Transverse colon (tissue), 4 donors: ENCODE measurements at regions not wholly inside any gene's neighbourhood (a gene's known extent, or its start where the extent isn't known, plus 50 kb on each side); places are given as distances from the start of the nearest gene placed in this dataset.

Experiments
- DNase-seq: peaks from one replicate; pipeline ENCODE4 v3.0.0-alpha.2; 2019
- H3K27ac ChIP-seq, 4 donors: fragments of 200-600 bp; sonication (generic); 2 replicates each; pipeline ENCODE4 v1.5.1; 2016 to 2018; ENCODE audit warnings: inconsistent platforms in 4 of 4
- H3K27me3 ChIP-seq: fragments of 200-600 bp; sonication (generic); 2 replicates; pipeline ENCODE4 v1.5.1; 2017; ENCODE audit warnings: inconsistent platforms
- H3K36me3 ChIP-seq, 4 donors: fragments of 200-600 bp; sonication (generic); 2 replicates each; pipeline ENCODE4 v1.5.1; 2017 to 2019; ENCODE audit warnings: inconsistent platforms in 4 of 4
- H3K4me1 ChIP-seq, 4 donors: fragments of 200-600 bp; sonication (generic); 2 replicates each; pipeline ENCODE4 v1.5.1; 2017 to 2020; ENCODE audit warnings: inconsistent platforms in 4 of 4
- H3K4me3 ChIP-seq, 4 donors: fragments of 200-600 bp; sonication (generic); 1 replicate in 1 of 4; 2 replicates in 3 of 4; pipeline versions ENCODE4 v1.5.1 to v1.6.1; 2017 to 2019; ENCODE audit warnings: inconsistent platforms in 4 of 4
- H3K9me3 ChIP-seq, 2 donors: fragments of 200-600 bp; sonication (generic); 2 replicates each; pipeline ENCODE4 v1.5.1; 2017 to 2019; ENCODE audit warnings: inconsistent platforms in 2 of 2
- EP300 ChIP-seq: sonication (generic); formaldehyde crosslinking; IDR thresholded peaks from one replicate; pipeline ENCODE4 v1.6.1; 2017; ENCODE audit warnings: antibody characterized with exemption, low read depth
- POLR2A ChIP-seq: fragments of 450-650 bp; IDR thresholded peaks from one replicate; pipeline ENCODE4 v1.6.1; 2016; ENCODE audit warnings: antibody characterized with exemption, mild to moderate bottlenecking, moderate library complexity
- POLR2AphosphoS5 ChIP-seq, 3 donors: sonication (generic); formaldehyde crosslinking; IDR thresholded peaks; one replicate each; pipeline ENCODE4 v1.6.1; 2016; ENCODE audit warnings: antibody characterized with exemption in 3 of 3
- WGBS, 2 donors: methylation state at CpG; one replicate each; pipeline ENCODE4 v1.1.5; 2018; ENCODE audit warnings: low coverage in 1 of 2; 5-methylcytosine and 5-hydroxymethylcytosine counted together
- in situ Hi-C, 4 donors: fragments of 200-750 bp; cut with MboI; loops; one replicate each; pipeline versions ENCODE4 v1.15.0 to v1.15.1; 2017; ENCODE audit warnings: low sequenced_read_pairs in 3 of 4, low pct_ligation_motif_present in 1 of 4, low pct_unique_long_range_greater_than_20kb in 1 of 4
- intact Hi-C: fragments of 100-400 bp; cut with DNase I; formaldehyde crosslinking; loops from one replicate; pipeline ENCODE4 v1.15.1; 2023; ENCODE audit warnings: low total_unique reads
- TF ChIP-seq, protein P1 (sequence below), 5 experiments: fragments of 200-600 bp in 3 of 5; fragments of 450-650 bp in 2 of 5; sonication (generic) in 3 of 5; IDR thresholded peaks; 1 replicate in 2 of 5; 2 replicates in 3 of 5; pipeline ENCODE4 v1.5.1; 2016 to 2017; ENCODE audit warnings: antibody characterized with exemption in 5 of 5, inconsistent platforms in 3 of 5, mild to moderate bottlenecking in 2 of 5, moderate library complexity in 1 of 5

GRCh38 chr9:109861499-109861898 is 81.5 kb downstream of the PALM2AKAP2 start:
- Histone ChIP-seq H3K36me3 (no peaks in the 10 kb centered on the region), H3K27me3 (no peaks in the 10 kb centered on the region), H3K27ac (no peak overlapping the region), H3K4me1 (no peaks in the 10 kb centered on the region), H3K4me3 (no peak overlapping the region), H3K9me3 (no peaks in the 10 kb centered on the region)
- intact Hi-C loops: no loop called here
- TF ChIP-seq POLR2AphosphoS5 (IDR thresholded peaks at IDR 0.05) (no peak), EP300 (no peak), POLR2A (no peak)
- TF ChIP-seq, protein P1, sequence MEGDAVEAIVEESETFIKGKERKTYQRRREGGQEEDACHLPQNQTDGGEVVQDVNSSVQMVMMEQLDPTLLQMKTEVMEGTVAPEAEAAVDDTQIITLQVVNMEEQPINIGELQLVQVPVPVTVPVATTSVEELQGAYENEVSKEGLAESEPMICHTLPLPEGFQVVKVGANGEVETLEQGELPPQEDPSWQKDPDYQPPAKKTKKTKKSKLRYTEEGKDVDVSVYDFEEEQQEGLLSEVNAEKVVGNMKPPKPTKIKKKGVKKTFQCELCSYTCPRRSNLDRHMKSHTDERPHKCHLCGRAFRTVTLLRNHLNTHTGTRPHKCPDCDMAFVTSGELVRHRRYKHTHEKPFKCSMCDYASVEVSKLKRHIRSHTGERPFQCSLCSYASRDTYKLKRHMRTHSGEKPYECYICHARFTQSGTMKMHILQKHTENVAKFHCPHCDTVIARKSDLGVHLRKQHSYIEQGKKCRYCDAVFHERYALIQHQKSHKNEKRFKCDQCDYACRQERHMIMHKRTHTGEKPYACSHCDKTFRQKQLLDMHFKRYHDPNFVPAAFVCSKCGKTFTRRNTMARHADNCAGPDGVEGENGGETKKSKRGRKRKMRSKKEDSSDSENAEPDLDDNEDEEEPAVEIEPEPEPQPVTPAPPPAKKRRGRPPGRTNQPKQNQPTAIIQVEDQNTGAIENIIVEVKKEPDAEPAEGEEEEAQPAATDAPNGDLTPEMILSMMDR (IDR thresholded peaks at IDR 0.05): no peak
- no peak for DNase-seq
- in situ Hi-C loops: no loop called here
- 55 to 77% methylated on average over 3 to 4 of the region's 4 CpGs for WGBS, 2 donors

DNA sequence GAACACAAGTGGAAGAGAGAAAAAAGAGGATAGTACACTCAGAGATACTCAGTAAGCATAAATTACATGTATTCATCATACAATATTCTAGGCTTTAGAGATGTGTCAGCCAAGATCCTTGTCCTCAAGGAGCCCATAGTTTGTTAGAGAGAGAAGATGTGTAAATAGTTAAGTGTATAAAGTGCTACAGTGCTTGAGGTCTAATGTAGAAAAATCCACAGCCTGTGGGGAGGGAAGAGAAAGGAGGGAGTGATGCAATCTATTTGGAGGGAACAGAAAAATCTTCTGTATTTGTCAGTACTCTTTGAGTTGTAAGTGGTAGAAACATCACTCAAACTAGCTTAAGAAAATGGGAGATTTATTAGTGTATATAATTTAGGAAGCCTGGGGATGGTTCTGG is 81.9 kb downstream of the PALM2AKAP2 start:
- no peak overlapping the region for H3K4me3 ChIP-seq
- H3K4me1 ChIP-seq: no peaks in the 10 kb centered on the region
- H3K36me3 ChIP-seq: no peaks in the 10 kb centered on the region
- in situ Hi-C loops (no loop called here), intact Hi-C loops (no loop called here)
- H3K27ac ChIP-seq: no peak overlapping the region
- TF ChIP-seq EP300: no peak
- TF ChIP-seq POLR2A: no peak
- no peak for TF ChIP-seq POLR2AphosphoS5 (IDR thresholded peaks at IDR 0.05)
- TF ChIP-seq, protein P1 (IDR thresholded peaks at IDR 0.05): no peak
- DNase-seq: no peak
- H3K9me3 ChIP-seq: no peaks in the 10 kb centered on the region
- H3K27me3 ChIP-seq: no peaks in the 10 kb centered on the region

GRCh38 chr9:109862452-109862851 is 82.5 kb downstream of the PALM2AKAP2 start:
- no peak overlapping the region for H3K27ac ChIP-seq
- TF ChIP-seq POLR2A (no peak), POLR2AphosphoS5 (IDR thresholded peaks at IDR 0.05) (no peak), EP300 (no peak)
- H3K4me1 ChIP-seq: peaks cover 0 to 3% (median under 1%) of the 10 kb centered on the region in 4 donors
- no peak overlapping the region for H3K4me3 ChIP-seq
- H3K36me3 ChIP-seq: no peaks in the 10 kb centered on the region
- 79 to 86% methylated on average over 2 to 3 of the region's 3 CpGs for WGBS, 2 donors
- DNase-seq: no peak
- intact Hi-C loops: no loop called here
- H3K9me3 ChIP-seq: no peaks in the 10 kb centered on the region
- no peaks in the 10 kb centered on the region for H3K27me3 ChIP-seq
- in situ Hi-C loops: no loop called here

DNA sequence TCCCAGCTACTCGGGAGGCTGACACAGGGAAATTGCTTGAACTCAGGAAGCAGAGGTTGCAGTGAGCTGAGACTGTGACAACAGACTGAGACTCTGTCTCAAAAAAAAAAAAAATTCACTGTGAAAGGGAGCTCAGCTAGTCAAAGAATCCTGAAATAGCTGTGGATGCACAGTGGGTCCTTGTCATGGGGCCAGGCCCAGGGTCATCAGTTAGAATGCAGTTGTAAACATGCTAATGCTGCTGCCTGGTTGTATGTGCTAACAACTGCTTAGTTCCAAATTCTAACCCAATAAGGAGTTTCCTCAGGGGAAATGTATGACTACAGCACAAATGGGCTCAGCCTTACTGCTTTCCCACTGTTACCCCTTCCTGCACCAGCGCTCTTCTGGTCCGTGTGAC is 84.0 kb downstream of the PALM2AKAP2 start:
- no peak overlapping the region for H3K27ac ChIP-seq
- no peaks in the 10 kb centered on the region for H3K9me3 ChIP-seq
- in situ Hi-C loops (no loop called here), intact Hi-C loops (no loop called here)
- H3K4me3 ChIP-seq: no peak overlapping the region
- WGBS, 2 donors: 80 to 83% methylated on average over 2 to 3 of the region's 3 CpGs
- H3K4me1 ChIP-seq: peaks cover 0 to 5% (median 2%) of the 10 kb centered on the region in 4 donors
- peak; percentile 18 for DNase-seq
- no peak for TF ChIP-seq POLR2A
- TF ChIP-seq EP300: no peak
- no peak for TF ChIP-seq POLR2AphosphoS5 (IDR thresholded peaks at IDR 0.05)
- TF ChIP-seq, protein P1 (IDR thresholded peaks at IDR 0.05): no peak
- no peaks in the 10 kb centered on the region for H3K27me3 ChIP-seq
- no peaks in the 10 kb centered on the region for H3K36me3 ChIP-seq

DNA sequence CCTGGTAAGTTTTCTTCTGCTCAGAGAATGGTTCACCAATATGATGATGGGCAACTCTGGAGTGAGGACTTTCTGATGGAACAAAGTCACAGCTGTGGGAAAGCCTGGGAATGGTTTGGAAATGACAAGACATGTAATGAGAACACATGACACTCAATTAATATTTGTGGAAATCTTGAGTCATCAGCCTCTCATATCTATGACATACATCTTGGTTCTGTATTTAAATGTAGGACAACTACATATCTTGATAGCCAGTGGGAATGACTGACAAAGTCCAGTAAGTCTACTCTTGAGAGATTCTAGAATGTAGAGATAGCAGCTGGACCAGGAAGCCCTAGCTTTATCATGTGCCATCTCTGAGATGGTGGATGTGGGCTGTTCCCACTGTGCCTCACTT is 85.5 kb downstream of the PALM2AKAP2 start:
- intact Hi-C loops: no loop called here
- H3K4me1 ChIP-seq: peaks cover 0 to 5% (median 2%) of the 10 kb centered on the region in 4 donors

More for the DNA sequence above, 85.5 kb downstream of the PALM2AKAP2 start:
- Histone ChIP-seq H3K27me3 (no peaks in the 10 kb centered on the region), H3K27ac (no peak overlapping the region), H3K36me3 (no peaks in the 10 kb centered on the region), H3K9me3 (no peaks in the 10 kb centered on the region), H3K4me3 (no peak overlapping the region)
- TF ChIP-seq POLR2AphosphoS5 (IDR thresholded peaks at IDR 0.05) (no peak), POLR2A (no peak), EP300 (no peak)
- TF ChIP-seq, protein P1 (IDR thresholded peaks at IDR 0.05): no peak
- no peak for DNase-seq
- in situ Hi-C loops: no loop called here
